GM12875 (cell line): ENCODE measurements at regions not wholly inside any gene's neighbourhood (a gene's known extent, or its start where the extent isn't known, plus 50 kb on each side); places are given as distances from the start of the nearest gene placed in this dataset.
A peak's percentile ranks its signal among the peaks of the same experiment; 100 is the strongest.

Experiments used
- H3K4me3 ChIP-seq: one replicate; pipeline ENCODE4 v1.5.1; 2011; ENCODE audit warnings: low read depth, low read length, control low read depth
- TF ChIP-seq, protein P1 (sequence below): IDR thresholded peaks from 2 replicates; pipeline ENCODE4 v1.5.1; 2011; ENCODE audit warnings: low read depth, mild to moderate bottlenecking, control low read depth, inconsistent platforms, low read length, moderate library complexity, borderline replicate concordance; ENCODE audit not compliant: insufficient read depth

DNA sequence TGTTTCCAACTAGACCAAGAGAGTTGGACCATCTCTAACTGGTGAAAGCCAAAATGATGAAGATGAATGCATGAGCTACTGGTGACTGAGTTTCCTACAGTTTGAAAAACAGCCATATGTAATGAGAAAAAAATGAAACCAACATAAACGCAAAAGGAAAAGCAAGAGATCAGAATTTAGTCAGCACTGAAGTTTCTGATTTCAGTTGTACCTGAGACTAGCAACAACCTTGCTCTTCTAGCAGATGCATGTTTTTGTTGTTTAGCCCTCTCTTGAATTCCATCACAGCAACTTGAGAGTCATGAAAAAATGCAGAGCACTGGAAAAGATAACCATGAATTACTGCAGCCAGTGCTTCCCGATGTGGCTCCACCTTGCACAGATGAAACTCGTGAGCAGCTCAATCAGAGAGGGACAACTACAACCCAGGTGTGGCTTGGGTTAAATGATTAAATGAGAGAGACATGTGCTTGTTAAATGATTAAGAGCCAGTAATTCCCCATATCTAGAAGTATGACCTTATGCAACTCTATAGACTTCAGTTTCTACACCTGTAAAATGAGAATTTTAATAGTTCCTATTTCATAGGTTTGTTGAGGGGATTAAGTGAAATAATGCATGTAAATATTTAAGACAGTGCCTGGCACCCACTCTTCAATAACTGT is 104.8 kb downstream of the ELOVL4 start:
- H3K4me3 ChIP-seq = no peak overlapping the region
- TF ChIP-seq, protein P1, sequence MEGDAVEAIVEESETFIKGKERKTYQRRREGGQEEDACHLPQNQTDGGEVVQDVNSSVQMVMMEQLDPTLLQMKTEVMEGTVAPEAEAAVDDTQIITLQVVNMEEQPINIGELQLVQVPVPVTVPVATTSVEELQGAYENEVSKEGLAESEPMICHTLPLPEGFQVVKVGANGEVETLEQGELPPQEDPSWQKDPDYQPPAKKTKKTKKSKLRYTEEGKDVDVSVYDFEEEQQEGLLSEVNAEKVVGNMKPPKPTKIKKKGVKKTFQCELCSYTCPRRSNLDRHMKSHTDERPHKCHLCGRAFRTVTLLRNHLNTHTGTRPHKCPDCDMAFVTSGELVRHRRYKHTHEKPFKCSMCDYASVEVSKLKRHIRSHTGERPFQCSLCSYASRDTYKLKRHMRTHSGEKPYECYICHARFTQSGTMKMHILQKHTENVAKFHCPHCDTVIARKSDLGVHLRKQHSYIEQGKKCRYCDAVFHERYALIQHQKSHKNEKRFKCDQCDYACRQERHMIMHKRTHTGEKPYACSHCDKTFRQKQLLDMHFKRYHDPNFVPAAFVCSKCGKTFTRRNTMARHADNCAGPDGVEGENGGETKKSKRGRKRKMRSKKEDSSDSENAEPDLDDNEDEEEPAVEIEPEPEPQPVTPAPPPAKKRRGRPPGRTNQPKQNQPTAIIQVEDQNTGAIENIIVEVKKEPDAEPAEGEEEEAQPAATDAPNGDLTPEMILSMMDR = no peak

DNA sequence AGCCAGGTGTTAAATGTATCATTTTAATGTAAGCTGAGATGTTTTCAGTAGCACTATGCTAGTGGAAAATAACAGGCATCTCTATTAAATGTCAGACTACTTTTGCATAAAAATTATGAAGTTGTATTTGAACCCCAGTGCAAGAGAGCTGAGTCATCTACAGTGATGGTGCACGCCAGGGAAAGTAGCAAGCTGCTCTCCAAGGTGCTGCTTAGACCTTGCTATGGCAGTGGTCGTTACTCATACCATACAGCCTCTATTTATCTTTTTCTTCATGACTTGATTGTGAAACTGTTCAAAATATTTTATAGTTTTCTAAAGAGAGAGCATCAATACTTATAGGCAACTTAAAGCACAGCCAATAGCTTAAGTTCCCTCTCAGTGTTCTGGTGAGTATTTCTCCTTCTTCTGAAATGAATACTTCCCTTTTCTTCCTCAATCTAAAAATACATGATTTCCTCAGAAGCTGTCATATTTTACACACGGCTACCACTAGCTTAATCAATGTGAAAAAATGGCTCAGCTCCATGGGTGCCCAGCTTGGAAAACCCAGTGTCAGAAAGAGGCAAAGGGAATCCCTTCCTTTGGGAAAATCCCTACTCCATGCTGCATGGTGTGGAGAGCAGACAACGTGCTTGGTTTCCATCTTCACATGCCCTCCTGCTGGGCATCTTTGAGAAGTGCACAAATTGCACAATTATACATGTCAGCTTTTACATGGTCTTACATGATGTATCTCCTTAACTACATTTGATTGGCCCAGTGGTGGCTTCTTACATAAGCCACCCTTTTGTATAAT is 105.6 kb downstream of the ELOVL4 start:
- no peak overlapping the region for H3K4me3 ChIP-seq
- TF ChIP-seq, protein P1 = peak; percentile 11; the same call in 1 of the 2 replicates

DNA sequence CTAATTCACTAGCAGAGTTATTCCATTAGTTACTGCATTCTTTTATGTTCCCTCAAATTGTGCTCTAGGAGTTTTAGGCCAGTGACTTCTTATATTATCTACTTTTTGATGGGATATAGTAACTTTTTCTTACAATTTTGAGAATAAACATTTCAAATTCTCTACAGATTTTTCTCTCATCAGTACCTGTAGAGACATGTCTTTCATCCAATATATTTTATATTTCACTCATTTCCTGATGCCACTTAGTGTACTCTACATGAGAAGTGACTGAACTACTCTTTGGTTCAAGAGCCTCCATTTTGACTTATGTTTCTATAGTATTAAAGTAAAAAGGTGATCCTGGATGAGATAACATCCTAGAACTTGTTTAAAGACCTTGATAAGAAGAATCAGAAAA is 108.5 kb downstream of the ELOVL4 start:
- TF ChIP-seq, protein P1 = no peak

DNA sequence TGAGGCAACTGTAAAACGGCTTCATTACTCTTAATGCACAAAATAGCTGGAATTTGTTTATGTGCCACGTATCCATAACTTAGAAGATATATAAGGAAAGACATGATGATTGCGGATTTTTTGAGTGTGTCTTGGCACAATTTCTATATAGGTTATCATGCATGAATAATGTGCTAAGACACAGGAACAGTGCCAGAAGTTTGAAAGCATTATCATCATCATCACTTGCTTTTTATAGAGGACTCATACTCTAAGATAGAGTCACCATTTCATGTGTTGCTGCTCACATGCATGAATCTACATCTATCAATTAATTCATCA is 113.4 kb downstream of the ELOVL4 start:
- TF ChIP-seq, protein P1 = no peak
- no peak overlapping the region for H3K4me3 ChIP-seq

More for the DNA sequence above, 108.5 kb downstream of the ELOVL4 start:
- H3K4me3 ChIP-seq = no peak overlapping the region

DNA sequence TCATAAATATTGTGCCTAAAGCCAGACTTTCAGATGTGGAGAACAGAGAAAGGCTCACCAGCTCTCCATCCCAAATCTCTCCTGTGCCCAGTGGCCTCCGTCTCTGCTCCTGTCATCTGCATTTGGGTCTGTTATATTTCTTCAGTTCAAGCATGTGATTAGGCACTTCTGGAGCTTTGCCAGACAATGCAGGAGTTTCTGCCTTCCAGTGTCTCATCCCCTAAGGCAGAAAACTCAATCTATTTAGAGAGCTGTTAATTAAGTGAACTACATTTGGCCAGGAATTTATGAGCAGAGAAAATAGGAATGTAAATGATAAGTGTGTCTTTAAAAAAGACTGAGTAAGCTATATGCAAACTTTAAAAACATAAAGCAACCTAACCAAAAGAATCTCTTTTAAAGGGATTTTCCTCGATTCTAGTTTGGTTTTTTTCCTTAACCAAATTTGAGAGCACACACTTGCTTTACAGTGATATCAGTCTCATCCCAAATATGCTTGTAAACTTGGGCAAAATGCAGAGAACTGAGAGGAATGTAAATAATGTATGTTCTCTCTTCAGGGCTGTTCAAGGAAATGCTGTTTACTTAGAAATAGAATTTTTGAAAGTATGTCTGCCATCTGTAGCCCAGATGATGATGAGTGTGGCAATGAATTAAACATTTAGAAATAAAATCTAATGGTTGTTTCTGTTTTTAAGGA is 113.9 kb downstream of the ELOVL4 start:
- H3K4me3 ChIP-seq = no peak overlapping the region
- TF ChIP-seq, protein P1 = no peak

DNA sequence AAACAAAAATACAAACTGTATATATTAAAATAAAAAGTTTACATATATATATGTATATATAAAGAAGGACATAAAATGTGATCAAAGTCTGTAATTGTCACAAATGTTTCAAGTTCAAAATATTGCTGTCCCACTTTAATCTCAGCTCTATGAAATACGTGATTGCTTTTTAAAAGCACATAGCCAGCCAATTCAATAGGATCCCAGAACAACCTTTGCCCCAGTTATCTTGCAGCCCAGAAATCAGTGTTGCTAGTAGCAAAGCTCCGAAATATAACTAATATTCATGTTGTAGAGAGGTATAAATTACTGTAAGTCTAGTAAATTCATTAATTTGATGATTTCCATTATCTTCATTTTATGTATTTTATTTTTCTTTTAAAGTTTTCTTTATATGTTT is 114.6 kb downstream of the ELOVL4 start:
- no peak overlapping the region for H3K4me3 ChIP-seq
- TF ChIP-seq, protein P1 = no peak
